Adrenal gland (tissue), 9 donors: ENCODE measurements at regions not wholly inside any gene's neighbourhood (a gene's known extent, or its start where the extent isn't known, plus 50 kb on each side); places are given as distances from the start of the nearest gene placed in this dataset.

Experiments used
- DNase-seq, 7 donors: peaks; one replicate each; pipeline ENCODE4 v3.0.0-alpha.2; 2019 to 2020
- H3K27ac ChIP-seq, 5 donors: fragments of 200-600 bp; sonication (generic) in 4 of 5; 1 replicate in 3 of 5; 2 replicates in 2 of 5; pipeline versions ENCODE4 v1.5.1 to v1.8.0; 2016 to 2020; ENCODE audit warnings: mild to moderate bottlenecking in 1 of 5
- H3K27me3 ChIP-seq: fragments of 200-600 bp; 2 replicates; pipeline ENCODE4 v1.8.0; 2021
- H3K36me3 ChIP-seq, 2 donors: fragments of 200-600 bp; replicated peaks in 1 of 2; 1 replicate in 1 of 2; 2 replicates in 1 of 2; pipeline versions ENCODE4 v1.5.1 to v1.8.0; 2018 to 2022
- H3K4me1 ChIP-seq, 2 donors: fragments of 200-600 bp; replicated peaks in 1 of 2; 1 replicate in 1 of 2; 2 replicates in 1 of 2; pipeline versions ENCODE4 v1.5.1 to v1.8.0; 2018 to 2021
- H3K4me3 ChIP-seq, 4 donors: fragments of 200-600 bp; sonication (generic) in 3 of 4; one replicate each; pipeline ENCODE4 v1.5.1; 2016 to 2018
- H3K9me3 ChIP-seq, 3 donors: fragments of 200-600 bp; sonication (generic) in 1 of 3; replicated peaks in 1 of 3; 1 replicate in 2 of 3; 2 replicates in 1 of 3; pipeline versions ENCODE4 v1.5.1 to v1.8.0; 2016 to 2021
- CTCF ChIP-seq, 6 experiments: fragments of 450-650 bp in 4 of 6; fragments of 200-600 bp in 2 of 6; sonication (generic) in 1 of 6; IDR thresholded peaks; 1 replicate in 5 of 6; 2 replicates in 1 of 6; pipeline versions ENCODE4 v1.5.1 to v1.8.0; 2016 to 2021; ENCODE audit warnings: antibody characterized with exemption in 6 of 6, mild to moderate bottlenecking in 2 of 6, moderate library complexity in 1 of 6
- POLR2A ChIP-seq, 2 donors: fragments of 450-650 bp; IDR thresholded peaks; one replicate each; pipeline ENCODE4 v1.6.1; 2017; ENCODE audit warnings: antibody characterized with exemption in 2 of 2, mild to moderate bottlenecking in 2 of 2, moderate library complexity in 1 of 2
- WGBS, 4 donors: extraction: QIAGEN DNeasy Blood & Tissue Kit in 2 of 4; methylation state at CpG; one replicate each; pipeline versions ENCODE4 v1.1.5 to v1.1.7; 2013 to 2017; 5-methylcytosine and 5-hydroxymethylcytosine counted together
- intact Hi-C, 2 donors: fragments of 100-400 bp; cut with DNase I; formaldehyde crosslinking; loops; one replicate each; pipeline versions ENCODE4 v1.14.1 to v1.15.0; 2022 to 2023
- donor health status: healthy with polysubstance abuse.
- donor health status: Bipolar disorder and iron deficiency.
- donor health status: DM: yes; HTN: yes; CAD: no.
- donor health status: DM: no; HTN: no; CAD: no.
- donor health status: DM: no; HTN: no; CAD: no.

- no peaks in the 10 kb centered on the region for H3K36me3 ChIP-seq
- H3K27ac ChIP-seq: no peak overlapping the region
- H3K27me3 ChIP-seq: no peaks in the 10 kb centered on the region
- no peak for DNase-seq
- H3K9me3 ChIP-seq: no peaks in the 10 kb centered on the region
- no peaks in the 10 kb centered on the region for H3K4me1 ChIP-seq
- TF ChIP-seq POLR2A (IDR thresholded peaks at IDR 0.05): no peak
- TF ChIP-seq CTCF (IDR thresholded peaks at IDR 0.05): no peak
- intact Hi-C loops: no loop called here
- 71 to 90% (median 78%) methylated on average over 3 of the region's 3 CpGs for WGBS, 4 donors
- H3K4me3 ChIP-seq: no peak overlapping the region
Measured at GRCh38 chr14:29240066-29240465, 473.5 kb downstream of the FOXG1 start.

GRCh38 chr14:29242755-29243754 lies 476.5 kb downstream of the FOXG1 start:
- Histone ChIP-seq H3K4me1 (no peaks in the 10 kb centered on the region), H3K4me3 (no peak overlapping the region), H3K27ac (no peak overlapping the region), H3K27me3 (no peaks in the 10 kb centered on the region), H3K9me3 (peaks cover 0 to 6% (median 0%) of the 10 kb centered on the region in 3 donors), H3K36me3 (no peaks in the 10 kb centered on the region)
- no peak for DNase-seq
- TF ChIP-seq POLR2A (IDR thresholded peaks at IDR 0.05) (no peak), CTCF (IDR thresholded peaks at IDR 0.05) (no peak)
- WGBS, 4 donors: 56 to 74% (median 66%) methylated on average over 6 of the region's 6 CpGs
- intact Hi-C loops: no loop called here

GRCh38 chr14:29255692-29256091 lies 489.1 kb downstream of the FOXG1 start:
- no peak for DNase-seq
- Histone ChIP-seq H3K27ac (no peak overlapping the region), H3K9me3 (no peaks in the 10 kb centered on the region), H3K4me3 (no peak overlapping the region), H3K36me3 (no peaks in the 10 kb centered on the region), H3K4me1 (no peaks in the 10 kb centered on the region), H3K27me3 (no peaks in the 10 kb centered on the region)
- TF ChIP-seq CTCF (IDR thresholded peaks at IDR 0.05) (no peak), POLR2A (IDR thresholded peaks at IDR 0.05) (no peak)
- 61 to 70% (median 70%) methylated on average over 1 of the region's 1 CpG for WGBS, 4 donors
- intact Hi-C loops: no loop called here

- TF ChIP-seq CTCF (IDR thresholded peaks at IDR 0.05) (no peak), POLR2A (IDR thresholded peaks at IDR 0.05) (no peak)
- no peak overlapping the region for H3K27ac ChIP-seq
- H3K4me3 ChIP-seq: no peak overlapping the region
- no peaks in the 10 kb centered on the region for H3K36me3 ChIP-seq
- no peaks in the 10 kb centered on the region for H3K4me1 ChIP-seq
- whole genome bisulfite sequencing, 4 donors: 55 to 73% (median 64%) methylated on average over 1 of the region's 1 CpG
- intact Hi-C loops: no loop called here
- H3K27me3 ChIP-seq: no peaks in the 10 kb centered on the region
- no peaks in the 10 kb centered on the region for H3K9me3 ChIP-seq
- no peak for DNase-seq
Measured at GRCh38 chr14:29262979-29263378, 496.4 kb downstream of the FOXG1 start.
